ENCODE measurements at regions not wholly inside any gene's neighbourhood (a gene's known extent, or its start where the extent isn't known, plus 50 kb on each side); places are given as distances from the start of the nearest gene placed in this dataset.

DNA sequence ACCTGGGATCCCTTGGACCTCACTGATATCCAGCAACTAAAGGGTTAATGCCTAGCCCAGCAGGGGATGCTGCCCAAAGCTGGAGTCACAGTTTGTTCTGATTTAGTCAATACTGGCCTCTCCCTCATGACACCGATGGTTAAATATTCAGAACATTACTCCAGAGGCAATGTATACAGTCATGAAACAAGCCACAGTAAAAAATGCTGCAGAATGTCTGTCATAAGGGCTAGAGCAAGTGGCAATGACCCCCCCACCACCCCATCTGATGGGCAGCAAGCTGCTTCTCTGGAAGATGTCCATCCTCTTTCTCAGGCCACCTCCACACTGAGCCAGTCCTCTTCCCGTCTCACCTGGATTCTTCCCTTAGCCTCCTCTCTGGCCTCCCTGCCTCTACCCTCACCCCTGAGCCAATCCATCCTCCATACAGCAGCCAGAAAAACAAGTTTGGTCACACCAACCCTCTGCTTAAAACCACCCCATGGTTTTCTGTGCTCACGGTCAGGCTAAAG lies 99.0 kb upstream of the KCNG1 start:
- CTCF ChIA-PET = no interaction called here
- Histone ChIP-seq H4K20me1 (ENCODE audit: low read length) (no peaks in the 10 kb centered on the region), H3F3A (ENCODE audit: low read length, unreplicated experiment) (no peaks in the 10 kb centered on the region), H3K4me2 (ENCODE audit: low read length) (peak overlapping the region; percentile 38), H3K4me1 (ENCODE audit: insufficient read depth, low read length) (peaks cover 55% of the 10 kb centered on the region), H3K36me3 (ENCODE audit: low read depth, low read length) (no peaks in the 10 kb centered on the region), H3K9me2 (replicated peaks; ENCODE audit: low read length) (no peaks in the 10 kb centered on the region), H3K27ac (ENCODE audit: low read length) (peak overlapping the region; percentile 33), H3K27me3 (ENCODE audit: low read length) (no peaks in the 10 kb centered on the region), H3K4me3 (ENCODE audit: low read length) (no peak overlapping the region), H3K9ac (ENCODE audit: low read length) (no peak overlapping the region), H3K9me3 (ENCODE audit: low read length) (no peaks in the 10 kb centered on the region), H3K79me2 (ENCODE audit: low read length) (no peaks in the 10 kb centered on the region), H2AFZ (ENCODE audit: low read length) (peak overlapping the region; percentile 22)
- POLR2A ChIA-PET (ENCODE audit: unreplicated experiment) = no interaction called here
- no TSS peak for BruUV-seq (replicated peaks)
- TF ChIP-seq EZH2phosphoT487 (IDR thresholded peaks at IDR 0.05; ENCODE audit: borderline replicate concordance, low read length) (no peak), CTCF (conservative IDR thresholded peaks at IDR 0.05; ENCODE audit: low read depth, low read length) (no peak), EZH2 (IDR thresholded peaks at IDR 0.05; ENCODE audit: low read length, unreplicated experiment) (no peak)
- ATAC-seq = peak; percentile 81
- DNase-seq = peak; percentile 87
- intact Hi-C loops (cut with micrococcal nuclease) = loop anchor here (10.0 kb wide), 1 partner anchor 97 kb away; the partner anchor contains the start of gene KCNG1

DNA sequence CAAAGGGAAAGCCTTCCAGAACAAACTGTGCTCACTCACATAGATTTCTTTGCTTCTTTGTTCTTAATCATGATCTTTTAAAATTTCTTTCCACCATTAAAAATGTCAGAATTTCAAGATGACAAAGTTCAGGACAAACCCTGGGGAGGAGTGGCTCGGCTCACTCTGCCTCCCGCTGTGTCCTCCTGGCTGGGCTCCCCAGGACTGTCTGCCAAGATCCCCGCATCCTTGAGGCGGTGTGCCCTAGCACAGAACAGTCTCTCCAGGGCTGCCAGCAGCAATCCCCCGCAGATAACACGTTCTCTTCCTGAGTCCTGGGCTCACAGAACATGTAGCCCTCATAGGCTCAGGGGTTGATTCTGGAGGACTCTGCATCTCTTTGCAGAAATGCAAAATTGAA lies 98.4 kb upstream of the KCNG1 start:
- peaks cover 49% of the 10 kb centered on the region for H3K4me1 ChIP-seq (ENCODE audit: insufficient read depth, low read length)
- no peaks in the 10 kb centered on the region for H3K9me2 ChIP-seq (replicated peaks; ENCODE audit: low read length)
- H3K36me3 ChIP-seq (ENCODE audit: low read depth, low read length) = no peaks in the 10 kb centered on the region
- H3K79me2 ChIP-seq (ENCODE audit: low read length) = no peaks in the 10 kb centered on the region
- H3K9ac ChIP-seq (ENCODE audit: low read length) = no peak overlapping the region
- ATAC-seq = peak; percentile 12
- H3K9me3 ChIP-seq (ENCODE audit: low read length) = no peaks in the 10 kb centered on the region
- DNase-seq = no peak
- ChIA-PET POLR2A (ENCODE audit: unreplicated experiment) (interaction anchor here (0.6 kb wide), 1 partner anchor 148 kb away, joined by 3 read pairs; no protein-coding TSS in a partner anchor), CTCF (no interaction called here)
- TF ChIP-seq CTCF (conservative IDR thresholded peaks at IDR 0.05; ENCODE audit: low read depth, low read length) = no peak
- no peak for TF ChIP-seq EZH2phosphoT487 (IDR thresholded peaks at IDR 0.05; ENCODE audit: borderline replicate concordance, low read length)
- TF ChIP-seq EZH2 (IDR thresholded peaks at IDR 0.05; ENCODE audit: low read length, unreplicated experiment) = no peak
- no peak overlapping the region for H3K27ac ChIP-seq (ENCODE audit: low read length)
- H3F3A ChIP-seq (ENCODE audit: low read length, unreplicated experiment) = no peaks in the 10 kb centered on the region
- peak overlapping the region; percentile 29 for H2AFZ ChIP-seq (ENCODE audit: low read length)
- H3K4me2 ChIP-seq (ENCODE audit: low read length) = peak overlapping the region; percentile 38; the same call in 1 of the 2 replicates
- no peaks in the 10 kb centered on the region for H4K20me1 ChIP-seq (ENCODE audit: low read length)
- H3K4me3 ChIP-seq (ENCODE audit: low read length) = no peak overlapping the region
- H3K27me3 ChIP-seq (ENCODE audit: low read length) = no peaks in the 10 kb centered on the region
- BruUV-seq (replicated peaks) = no TSS peak
- intact Hi-C loops (cut with micrococcal nuclease) = loop anchor here (10.0 kb wide), 1 partner anchor 96 kb away; the partner anchor contains the start of gene KCNG1

DNA sequence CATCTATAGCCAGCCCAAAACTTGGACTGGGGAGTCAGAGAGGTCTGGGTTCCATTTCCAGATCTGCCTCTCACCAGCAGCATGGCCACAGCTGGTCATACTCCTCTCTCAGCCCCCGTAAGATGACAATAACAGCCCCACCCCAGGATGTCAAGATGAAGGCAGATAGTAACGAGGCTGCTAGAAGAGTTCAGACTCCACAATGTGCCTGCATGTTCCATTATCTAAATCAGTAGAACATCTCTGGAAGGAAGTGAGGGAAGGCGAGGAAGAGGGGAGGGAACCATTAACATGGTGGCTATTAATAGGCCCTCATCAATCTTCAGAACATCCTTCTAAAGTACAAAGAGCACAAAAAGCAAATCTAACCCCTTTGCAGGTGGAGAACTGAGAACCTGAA lies 98.0 kb upstream of the KCNG1 start:
- H3K27me3 ChIP-seq (ENCODE audit: low read length) = no peaks in the 10 kb centered on the region
- 0 out of 2 replicates have a peak overlapping the region, but pooled peaks have one; percentile 38 for H3K4me2 ChIP-seq (ENCODE audit: low read length)
- CTCF ChIA-PET = no interaction called here

More for the DNA sequence above, 98.0 kb upstream of the KCNG1 start:
- intact Hi-C loops (cut with micrococcal nuclease) = loop anchor here (10.0 kb wide), 1 partner anchor 96 kb away; the partner anchor contains the start of gene KCNG1
- Histone ChIP-seq H3K4me1 (ENCODE audit: insufficient read depth, low read length) (peaks cover 45% of the 10 kb centered on the region), H3K9me3 (ENCODE audit: low read length) (no peaks in the 10 kb centered on the region), H3K36me3 (ENCODE audit: low read depth, low read length) (no peaks in the 10 kb centered on the region), H2AFZ (ENCODE audit: low read length) (peak overlapping the region; percentile 29; the same call in 1 of the 2 replicates), H3K9me2 (replicated peaks; ENCODE audit: low read length) (no peaks in the 10 kb centered on the region), H4K20me1 (ENCODE audit: low read length) (no peaks in the 10 kb centered on the region), H3F3A (ENCODE audit: low read length, unreplicated experiment) (no peaks in the 10 kb centered on the region), H3K9ac (ENCODE audit: low read length) (no peak overlapping the region), H3K4me3 (ENCODE audit: low read length) (no peak overlapping the region), H3K27ac (ENCODE audit: low read length) (no peak overlapping the region), H3K79me2 (ENCODE audit: low read length) (no peaks in the 10 kb centered on the region)
- TF ChIP-seq EZH2 (IDR thresholded peaks at IDR 0.05; ENCODE audit: low read length, unreplicated experiment) (no peak), EZH2phosphoT487 (IDR thresholded peaks at IDR 0.05; ENCODE audit: borderline replicate concordance, low read length) (no peak), CTCF (conservative IDR thresholded peaks at IDR 0.05; ENCODE audit: low read depth, low read length) (no peak)
- POLR2A ChIA-PET (ENCODE audit: unreplicated experiment) = interaction anchor here (0.6 kb wide), 1 partner anchor 149 kb away, joined by 3 read pairs; no protein-coding TSS in a partner anchor
- no peak for DNase-seq
- BruUV-seq (replicated peaks) = no TSS peak
- no peak for ATAC-seq

Data from PC-3 (cell line).